ENCODE measurements at regions not wholly inside any gene's neighbourhood (a gene's known extent, or its start where the extent isn't known, plus 50 kb on each side); places are given as distances from the start of the nearest gene placed in this dataset.
A peak's percentile ranks its signal among the peaks of the same experiment; 100 is the strongest.
"Not testable (repeated sequence)": the region's sequence is repeated elsewhere in the genome, so short reads cannot be mapped to it uniquely, and the experiment has no call there.

- DNase-seq (ENCODE audit: low read depth): not testable (repeated sequence)
Measured at GRCh38 chr14:106329243-106329642, 802.9 kb downstream of the TMEM121 start.

- not testable (repeated sequence) for DNase-seq (ENCODE audit: low read depth)
Measured at GRCh38 chr14:106329987-106330774, 803.8 kb downstream of the TMEM121 start.

GRCh38 chr14:106334428-106335109 lies 808.2 kb downstream of the TMEM121 start:
- DNase-seq (ENCODE audit: low read depth): peak; percentile 83

GRCh38 chr14:106335110-106335429 lies 808.7 kb downstream of the TMEM121 start:
- DNase-seq (ENCODE audit: low read depth): not testable (repeated sequence)

- not testable (repeated sequence) for DNase-seq (ENCODE audit: low read depth)
Measured at GRCh38 chr14:106338775-106339174, 812.4 kb downstream of the TMEM121 start.

GRCh38 chr14:106340658-106341057 lies 814.3 kb downstream of the TMEM121 start:
- not testable (repeated sequence) for DNase-seq (ENCODE audit: low read depth)

- DNase-seq (ENCODE audit: low read depth): not testable (repeated sequence)
Measured at GRCh38 chr14:106341161-106341560, 814.8 kb downstream of the TMEM121 start.

GRCh38 chr14:106343626-106344025 lies 817.2 kb downstream of the TMEM121 start:
- DNase-seq (ENCODE audit: low read depth): no peak

GRCh38 chr14:106344065-106344614 lies 817.8 kb downstream of the TMEM121 start:
- DNase-seq (ENCODE audit: low read depth): not testable (repeated sequence)

GRCh38 chr14:106344791-106345479 lies 818.6 kb downstream of the TMEM121 start:
- not testable (repeated sequence) for DNase-seq (ENCODE audit: low read depth)

- DNase-seq (ENCODE audit: low read depth): no peak
Measured at GRCh38 chr14:106346084-106346483, 819.7 kb downstream of the TMEM121 start.

GRCh38 chr14:106346534-106347290 lies 820.3 kb downstream of the TMEM121 start:
- no peak for DNase-seq (ENCODE audit: low read depth)

- no peak for DNase-seq (ENCODE audit: low read depth)
Measured at GRCh38 chr14:106347291-106347778, 821.0 kb downstream of the TMEM121 start.

GRCh38 chr14:106347890-106348755 lies 821.7 kb downstream of the TMEM121 start:
- no peak for DNase-seq (ENCODE audit: low read depth)

- DNase-seq (ENCODE audit: low read depth): peak; percentile 58
Measured at GRCh38 chr14:106348873-106349540, 822.6 kb downstream of the TMEM121 start.

GRCh38 chr14:106349678-106350457 lies 823.5 kb downstream of the TMEM121 start:
- DNase-seq (ENCODE audit: low read depth): not testable (repeated sequence)

GRCh38 chr14:106355007-106355791 lies 828.8 kb downstream of the TMEM121 start:
- not testable (repeated sequence) for DNase-seq (ENCODE audit: low read depth)

- not testable (repeated sequence) for DNase-seq (ENCODE audit: low read depth)
Measured at GRCh38 chr14:106355881-106356642, 829.7 kb downstream of the TMEM121 start.

Data from activated T-cell treated with anti-CD3 and anti-CD28 coated beads for 24 hours (primary cell).